ENCODE measurements at regions not wholly inside any gene's neighbourhood (a gene's known extent, or its start where the extent isn't known, plus 50 kb on each side); places are given as distances from the start of the nearest gene placed in this dataset.

DNA sequence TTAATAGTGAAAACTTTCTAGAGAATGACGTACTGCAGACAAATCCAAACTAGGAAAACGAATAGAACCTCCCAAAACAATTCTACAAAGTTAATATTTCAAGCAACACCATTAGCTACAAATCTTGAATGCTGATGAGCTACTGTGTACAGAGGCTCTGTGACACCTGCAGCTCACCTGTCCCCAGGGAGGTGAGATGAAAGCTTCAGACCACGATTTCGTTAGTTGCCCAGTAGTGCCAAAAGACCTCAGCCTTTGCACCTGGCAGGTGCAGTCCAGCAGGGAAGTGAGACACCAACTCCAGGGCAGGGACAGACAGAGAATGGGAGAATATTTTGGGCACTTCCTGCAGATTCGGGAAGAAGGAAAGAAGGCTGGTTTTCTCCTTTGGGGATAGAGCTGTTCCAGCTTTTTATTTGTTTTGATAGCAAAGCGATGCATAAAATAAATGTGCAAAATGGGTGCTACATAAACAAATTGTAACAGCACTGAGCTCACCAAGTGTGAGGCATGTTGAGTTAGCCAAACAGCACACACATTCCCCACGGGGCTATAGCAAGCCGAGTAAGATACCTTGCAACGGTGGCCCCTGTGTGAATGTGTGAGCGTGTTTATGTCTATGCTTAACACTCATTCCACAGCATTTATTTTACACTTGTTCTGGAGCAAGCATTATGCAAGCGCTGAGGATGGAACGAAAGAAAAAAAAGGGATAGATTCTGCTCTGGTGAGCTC, 1024.8 kb upstream of the AUTS2 start:
- TF ChIP-seq, protein P1, sequence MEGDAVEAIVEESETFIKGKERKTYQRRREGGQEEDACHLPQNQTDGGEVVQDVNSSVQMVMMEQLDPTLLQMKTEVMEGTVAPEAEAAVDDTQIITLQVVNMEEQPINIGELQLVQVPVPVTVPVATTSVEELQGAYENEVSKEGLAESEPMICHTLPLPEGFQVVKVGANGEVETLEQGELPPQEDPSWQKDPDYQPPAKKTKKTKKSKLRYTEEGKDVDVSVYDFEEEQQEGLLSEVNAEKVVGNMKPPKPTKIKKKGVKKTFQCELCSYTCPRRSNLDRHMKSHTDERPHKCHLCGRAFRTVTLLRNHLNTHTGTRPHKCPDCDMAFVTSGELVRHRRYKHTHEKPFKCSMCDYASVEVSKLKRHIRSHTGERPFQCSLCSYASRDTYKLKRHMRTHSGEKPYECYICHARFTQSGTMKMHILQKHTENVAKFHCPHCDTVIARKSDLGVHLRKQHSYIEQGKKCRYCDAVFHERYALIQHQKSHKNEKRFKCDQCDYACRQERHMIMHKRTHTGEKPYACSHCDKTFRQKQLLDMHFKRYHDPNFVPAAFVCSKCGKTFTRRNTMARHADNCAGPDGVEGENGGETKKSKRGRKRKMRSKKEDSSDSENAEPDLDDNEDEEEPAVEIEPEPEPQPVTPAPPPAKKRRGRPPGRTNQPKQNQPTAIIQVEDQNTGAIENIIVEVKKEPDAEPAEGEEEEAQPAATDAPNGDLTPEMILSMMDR (IDR thresholded peaks at IDR 0.05), result no peak
- TF ChIP-seq POLR2A (IDR thresholded peaks at IDR 0.05), result no peak

All from ovary (tissue), 3 donors.